NAMALWA (cell line): ENCODE measurements at regions not wholly inside any gene's neighbourhood (a gene's known extent, or its start where the extent isn't known, plus 50 kb on each side); places are given as distances from the start of the nearest gene placed in this dataset.

ENCODE experiments used
- DNase-seq: peaks from one replicate; pipeline ENCODE4 v3.0.0-alpha.2; 2015; ENCODE audit warnings: low spot score

- no peak for DNase-seq
Observed at GRCh38 chr13:40146063-40146462, 490.6 kb downstream of the COG6 start.

DNA sequence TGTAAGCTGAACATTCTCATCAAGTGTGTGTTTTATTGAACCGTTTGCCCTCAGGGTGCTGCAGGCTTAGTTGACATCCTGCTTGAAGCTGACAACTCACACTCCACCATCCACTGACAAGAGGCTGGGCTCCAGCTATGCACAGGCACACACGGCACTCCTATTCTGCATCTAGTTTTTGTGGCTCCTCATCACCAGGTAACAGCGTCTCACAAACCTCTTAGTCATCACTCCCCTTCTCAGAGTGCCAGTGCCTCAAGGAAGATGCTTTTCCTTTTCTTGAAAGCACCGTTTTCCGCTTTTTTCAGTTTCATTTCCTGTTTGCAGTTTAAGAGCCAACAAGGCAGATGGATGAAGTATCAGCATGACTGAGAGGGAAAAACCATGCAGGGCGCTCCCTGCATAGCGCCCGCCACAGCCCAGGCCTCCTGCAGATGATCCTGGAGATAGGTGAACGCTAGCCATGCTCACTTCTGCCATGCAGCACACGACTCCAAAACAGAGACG lies 491.2 kb downstream of the COG6 start:
- DNase-seq: no peak

DNA sequence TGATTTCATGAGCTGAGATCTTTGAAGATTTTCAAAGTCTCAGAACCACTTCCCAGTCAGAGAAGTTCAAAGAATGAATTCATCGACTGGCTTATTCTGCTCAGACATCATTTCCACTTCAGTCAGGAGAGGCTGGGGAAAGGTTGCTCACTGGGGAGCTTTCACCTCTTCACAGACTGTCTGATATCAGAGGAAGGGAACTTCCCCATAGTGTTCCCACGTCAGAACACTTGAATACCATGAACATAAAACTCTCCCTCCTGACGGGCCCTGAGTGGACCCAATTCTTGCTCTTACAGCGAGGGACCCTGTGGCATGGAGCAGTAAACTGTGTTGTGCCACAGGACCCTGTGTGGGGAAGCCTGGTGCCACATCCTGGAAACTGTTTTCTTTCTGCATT lies 492.6 kb downstream of the COG6 start:
- no peak for DNase-seq

DNA sequence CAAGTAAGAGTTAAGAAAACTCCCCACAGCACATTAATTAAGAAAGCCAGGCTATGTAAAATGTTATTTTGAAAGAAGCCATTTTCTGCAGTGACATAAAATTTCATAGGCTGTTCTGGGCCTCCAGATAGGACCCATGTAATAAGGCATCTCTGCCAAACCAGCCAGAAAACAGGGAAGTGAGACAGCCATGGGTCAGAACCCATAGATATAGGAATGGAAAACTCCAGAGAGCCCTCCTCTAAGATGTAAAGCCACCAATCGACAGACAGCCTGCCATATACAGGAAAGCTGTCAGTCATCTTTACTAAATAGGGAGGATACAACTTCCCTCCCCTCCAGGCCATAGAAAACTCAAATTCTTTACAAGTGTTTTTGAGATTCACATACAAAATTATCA lies 493.3 kb downstream of the COG6 start:
- DNase-seq: no peak

DNA sequence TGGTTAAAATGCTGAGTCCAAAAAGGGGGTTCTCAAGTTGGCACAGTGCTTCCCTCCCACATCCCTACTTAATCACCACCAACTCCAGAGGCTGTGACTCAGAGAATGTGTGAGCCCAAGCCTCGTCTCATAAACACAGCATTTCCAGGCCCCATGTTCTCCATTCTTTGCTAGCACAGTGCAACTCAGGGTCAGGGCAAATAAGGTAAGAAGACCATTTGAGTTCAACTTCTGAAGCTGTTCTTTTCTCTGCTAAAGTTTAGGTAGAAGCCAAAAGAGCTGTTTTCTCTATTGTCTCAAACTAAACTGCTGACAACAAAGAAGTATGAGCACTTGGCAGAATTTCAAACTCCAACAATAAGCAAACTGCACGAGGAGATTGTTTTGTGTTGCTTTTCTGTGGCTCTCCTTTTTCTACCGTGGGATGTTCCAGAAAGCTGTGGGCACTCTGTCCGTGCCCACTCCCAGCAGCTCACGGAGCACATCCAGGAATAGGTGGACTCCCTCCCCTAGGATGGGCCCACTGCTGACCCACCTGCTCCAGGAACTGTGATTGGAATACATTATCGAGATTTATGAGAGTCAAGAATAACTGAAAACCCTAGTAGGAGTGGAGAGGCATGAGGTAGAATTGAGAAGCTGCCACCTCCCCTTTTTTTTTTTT lies 494.3 kb downstream of the COG6 start:
- DNase-seq: no peak

DNA sequence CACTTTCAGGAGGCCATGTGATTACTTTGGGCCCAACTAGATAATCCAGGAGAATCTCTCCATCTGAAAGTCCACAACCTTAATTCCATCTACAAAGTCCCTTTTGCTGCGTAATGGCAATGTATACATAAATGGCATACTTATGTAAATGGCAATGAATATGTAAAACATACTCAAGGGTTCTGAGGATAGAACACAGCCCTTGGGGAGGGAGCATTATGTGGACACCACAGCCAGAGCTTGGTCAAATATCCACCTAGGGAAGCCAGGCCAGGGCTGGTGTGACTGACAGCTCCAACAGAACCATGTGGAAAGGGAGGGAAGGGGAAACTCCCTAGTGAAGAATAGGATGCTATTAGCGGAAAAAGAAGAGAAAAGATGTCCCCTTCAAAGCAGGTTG lies 496.2 kb downstream of the COG6 start:
- no peak for DNase-seq

GRCh38 chr13:40152145-40152544 lies 496.7 kb downstream of the COG6 start:
- no peak for DNase-seq

GRCh38 chr13:40152922-40153321 lies 497.5 kb downstream of the COG6 start:
- DNase-seq: no peak

GRCh38 chr13:40153516-40153915 lies 498.1 kb downstream of the COG6 start:
- peak; percentile 45 for DNase-seq

GRCh38 chr13:40155201-40155600 lies 499.7 kb downstream of the COG6 start:
- no peak for DNase-seq

- no peak for DNase-seq
Observed at GRCh38 chr13:40158218-40158617, 502.8 kb downstream of the COG6 start.

- DNase-seq: no peak
Observed at GRCh38 chr13:40158757-40159156, 503.3 kb downstream of the COG6 start.

DNA sequence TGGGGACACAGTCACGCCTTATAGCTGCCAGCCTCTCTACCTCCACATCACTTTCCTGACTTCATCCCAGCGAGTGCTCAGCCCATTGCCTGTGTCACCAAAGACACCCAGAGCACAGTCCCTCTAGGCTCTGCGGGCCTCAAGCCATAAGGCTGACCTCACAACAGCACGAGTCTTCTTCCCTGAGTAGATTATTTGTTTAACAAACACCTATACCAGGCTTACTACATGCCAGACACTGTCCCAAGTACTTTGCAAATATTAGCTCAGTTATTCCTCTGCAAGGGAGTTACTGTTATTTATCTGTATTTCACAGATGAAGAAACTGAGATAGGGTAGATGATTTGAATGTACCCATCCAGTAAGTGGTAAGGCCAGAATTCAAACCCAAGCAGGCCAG lies 504.3 kb downstream of the COG6 start:
- DNase-seq: no peak

GRCh38 chr13:40160618-40161350 lies 505.3 kb downstream of the COG6 start:
- DNase-seq: no peak

GRCh38 chr13:40161351-40161810 lies 505.1 kb downstream of the FOXO1 start:
- DNase-seq: no peak

DNA sequence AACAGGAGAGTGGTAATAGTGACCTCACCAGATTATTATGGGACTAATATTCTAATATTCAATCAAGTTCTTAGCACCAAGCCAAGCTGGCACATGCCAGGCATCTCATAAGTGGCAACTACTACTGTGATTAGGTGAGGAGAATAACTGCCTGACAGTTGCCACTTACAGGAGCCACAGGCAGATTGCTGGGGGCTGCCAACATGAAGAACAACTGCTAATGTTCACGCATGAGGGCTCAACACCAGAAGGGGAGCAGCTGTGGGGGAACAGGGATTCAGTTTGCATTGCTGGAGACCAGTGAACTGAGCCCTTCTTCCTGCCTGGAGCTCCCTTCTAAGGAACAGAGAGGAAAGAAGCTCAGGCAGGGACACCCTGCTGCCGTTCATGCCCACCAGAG lies 504.5 kb downstream of the FOXO1 start:
- no peak for DNase-seq

DNA sequence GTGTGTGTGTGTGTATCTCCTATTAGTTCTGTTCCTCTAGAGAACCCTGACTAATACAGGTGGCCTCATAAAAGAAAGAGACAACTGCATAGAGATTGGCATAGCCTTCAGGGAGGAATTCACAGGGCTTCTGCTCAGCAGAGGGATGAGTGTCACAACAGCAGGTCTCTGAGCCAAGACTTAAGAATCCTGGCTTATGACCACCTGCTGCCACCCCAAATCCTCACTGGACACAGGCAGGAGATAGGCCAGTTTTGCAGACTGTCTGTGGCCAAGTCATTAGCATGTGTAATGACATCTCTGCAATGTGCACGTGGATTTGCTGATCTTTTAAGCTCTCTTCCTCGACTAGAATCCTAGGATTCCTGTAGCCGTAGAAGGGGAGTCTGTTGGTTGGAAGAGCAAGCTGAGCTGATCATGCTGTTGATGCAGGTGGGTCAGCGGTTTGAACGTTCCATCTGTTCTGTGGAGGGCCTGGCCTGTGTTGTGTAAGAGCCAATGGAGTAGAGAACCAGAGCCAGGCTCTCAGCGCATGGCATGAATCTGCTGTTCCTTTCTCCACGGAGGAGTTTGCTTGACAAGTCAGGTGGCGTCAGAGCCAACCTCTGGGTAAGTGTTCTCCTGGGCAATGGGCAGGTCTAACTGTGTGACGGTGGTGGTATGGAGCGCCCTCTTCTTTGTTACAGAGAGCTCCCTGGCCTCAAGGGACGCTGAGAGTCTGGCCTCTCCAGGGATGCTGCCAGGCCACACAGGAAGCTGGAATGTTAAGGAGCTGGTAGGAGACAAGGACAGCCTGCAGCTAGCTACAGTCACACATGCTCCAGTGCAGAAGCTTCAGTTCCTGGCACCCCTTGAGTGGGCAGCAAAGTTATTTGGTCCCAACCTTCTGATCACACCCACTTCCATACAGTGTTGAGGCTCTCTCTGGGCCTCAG lies 503.1 kb downstream of the FOXO1 start:
- DNase-seq: no peak

GRCh38 chr13:40164133-40164532 lies 502.3 kb downstream of the FOXO1 start:
- no peak for DNase-seq

DNA sequence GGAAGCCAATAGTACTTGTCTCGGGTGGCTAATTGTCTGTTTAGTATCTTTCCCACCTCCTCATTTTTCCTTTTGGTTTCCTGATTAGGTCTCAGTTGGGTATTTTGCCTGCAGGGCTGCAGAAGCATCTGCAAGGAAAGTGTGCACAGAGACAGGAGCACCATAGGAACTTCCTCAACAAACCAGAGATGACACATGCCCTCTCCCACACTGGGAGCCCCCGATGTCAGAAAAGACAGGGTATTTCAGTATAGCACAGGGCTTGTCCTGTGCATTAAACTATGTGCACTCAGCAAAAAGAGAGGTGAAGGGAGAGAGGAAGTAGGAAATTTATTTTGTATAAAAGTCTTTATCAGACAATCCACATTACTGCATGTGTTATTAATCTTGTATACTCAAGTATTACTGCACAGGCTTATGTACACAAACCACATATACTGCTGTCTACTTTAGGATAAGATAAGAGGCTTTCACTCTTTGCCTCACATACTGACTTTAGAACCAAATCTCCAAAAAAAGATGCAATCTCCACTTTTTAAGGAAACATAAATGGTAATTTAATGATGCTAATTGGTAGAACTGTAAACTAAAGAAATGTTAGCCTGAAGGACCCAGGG lies 501.0 kb downstream of the FOXO1 start:
- no peak for DNase-seq

DNA sequence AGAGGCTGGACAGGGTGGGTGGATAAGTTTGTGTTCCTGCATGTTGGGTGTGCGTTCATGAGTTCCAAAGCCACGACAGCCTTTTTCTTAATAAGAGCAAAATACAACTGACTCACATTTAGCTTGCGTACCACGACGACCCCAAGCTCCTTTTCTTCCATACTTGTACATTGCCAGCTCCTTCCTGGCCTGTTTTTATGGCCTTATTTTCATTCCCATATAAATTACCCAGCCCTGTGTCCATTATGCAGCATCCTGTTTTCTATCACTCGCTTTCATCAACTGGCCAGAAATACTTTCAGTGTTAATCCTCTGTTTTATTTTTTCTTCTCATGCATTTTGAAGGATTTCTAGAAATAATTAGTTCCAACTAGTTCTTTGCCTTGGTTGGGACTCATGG lies 499.1 kb downstream of the FOXO1 start:
- DNase-seq: no peak

- DNase-seq: no peak
Observed at GRCh38 chr13:40168425-40169166, 497.8 kb downstream of the FOXO1 start.
